AG04450 (cell line): ENCODE measurements at regions not wholly inside any gene's neighbourhood (a gene's known extent, or its start where the extent isn't known, plus 50 kb on each side); places are given as distances from the start of the nearest gene placed in this dataset.

ENCODE experiments used
- CTCF ChIA-PET: fragments of 300-600, 350-600 bp; formaldehyde crosslinking; extraction: SDS; loops from one replicate; lab custom pipeline; 2022; ENCODE audit warnings: antibody characterized with exemption, inconsistent platforms; lab: Charles Lee
- POLR2A ChIA-PET: fragments of 350-600 bp; formaldehyde crosslinking; extraction: SDS; loops from one replicate; lab custom pipeline; 2021; ENCODE audit warnings: antibody characterized with exemption, inconsistent platforms; lab: Yijun Ruan, JAX
- DNase-seq: peaks from one replicate; pipeline ENCODE4 v3.0.0-alpha.2; 2011; ENCODE audit warnings: low read depth, low spot score
- H3K27ac ChIP-seq: one replicate; pipeline ENCODE4 v1.5.1; 2012; ENCODE audit warnings: low read depth, low read length, control low read depth
- H3K27me3 ChIP-seq: one replicate; pipeline ENCODE4 v1.6.0; 2012; ENCODE audit warnings: low read length; ENCODE audit not compliant: control insufficient read depth, insufficient read depth
- H3K4me3 ChIP-seq: 2 replicates; pipeline ENCODE4 v1.5.1; 2011; ENCODE audit warnings: mild to moderate bottlenecking, low read depth, low read length, control low read depth
- H3K9me3 ChIP-seq: 2 replicates; pipeline ENCODE4 v1.5.1; 2012; ENCODE audit warnings: low read length; ENCODE audit not compliant: control insufficient read depth, insufficient read depth
- TF ChIP-seq, protein P1 (sequence below): IDR thresholded peaks from 2 replicates; pipeline ENCODE4 v1.5.1; 2011; ENCODE audit warnings: low read depth, low read length, control low read depth, inconsistent platforms

- H3K27me3 ChIP-seq: no peaks in the 10 kb centered on the region
- no peak overlapping the region for H3K27ac ChIP-seq
- H3K4me3 ChIP-seq: no peak overlapping the region
- ChIA-PET POLR2A (no interaction called here), CTCF (no interaction called here)
- no peak for DNase-seq
- TF ChIP-seq, protein P1, sequence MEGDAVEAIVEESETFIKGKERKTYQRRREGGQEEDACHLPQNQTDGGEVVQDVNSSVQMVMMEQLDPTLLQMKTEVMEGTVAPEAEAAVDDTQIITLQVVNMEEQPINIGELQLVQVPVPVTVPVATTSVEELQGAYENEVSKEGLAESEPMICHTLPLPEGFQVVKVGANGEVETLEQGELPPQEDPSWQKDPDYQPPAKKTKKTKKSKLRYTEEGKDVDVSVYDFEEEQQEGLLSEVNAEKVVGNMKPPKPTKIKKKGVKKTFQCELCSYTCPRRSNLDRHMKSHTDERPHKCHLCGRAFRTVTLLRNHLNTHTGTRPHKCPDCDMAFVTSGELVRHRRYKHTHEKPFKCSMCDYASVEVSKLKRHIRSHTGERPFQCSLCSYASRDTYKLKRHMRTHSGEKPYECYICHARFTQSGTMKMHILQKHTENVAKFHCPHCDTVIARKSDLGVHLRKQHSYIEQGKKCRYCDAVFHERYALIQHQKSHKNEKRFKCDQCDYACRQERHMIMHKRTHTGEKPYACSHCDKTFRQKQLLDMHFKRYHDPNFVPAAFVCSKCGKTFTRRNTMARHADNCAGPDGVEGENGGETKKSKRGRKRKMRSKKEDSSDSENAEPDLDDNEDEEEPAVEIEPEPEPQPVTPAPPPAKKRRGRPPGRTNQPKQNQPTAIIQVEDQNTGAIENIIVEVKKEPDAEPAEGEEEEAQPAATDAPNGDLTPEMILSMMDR: no peak
- peaks cover 6% of the 10 kb centered on the region for H3K9me3 ChIP-seq
Observed at GRCh38 chr15:23881291-23881690, 194.2 kb upstream of the NDN start.

GRCh38 chr15:23890218-23890617, 203.1 kb upstream of the NDN start:
- Histone ChIP-seq H3K27ac (no peak overlapping the region), H3K9me3 (peaks cover 20% of the 10 kb centered on the region), H3K4me3 (no peak overlapping the region), H3K27me3 (no peaks in the 10 kb centered on the region)
- no peak for DNase-seq
- TF ChIP-seq, protein P1: no peak
- POLR2A ChIA-PET: no interaction called here
- CTCF ChIA-PET: no interaction called here

DNA sequence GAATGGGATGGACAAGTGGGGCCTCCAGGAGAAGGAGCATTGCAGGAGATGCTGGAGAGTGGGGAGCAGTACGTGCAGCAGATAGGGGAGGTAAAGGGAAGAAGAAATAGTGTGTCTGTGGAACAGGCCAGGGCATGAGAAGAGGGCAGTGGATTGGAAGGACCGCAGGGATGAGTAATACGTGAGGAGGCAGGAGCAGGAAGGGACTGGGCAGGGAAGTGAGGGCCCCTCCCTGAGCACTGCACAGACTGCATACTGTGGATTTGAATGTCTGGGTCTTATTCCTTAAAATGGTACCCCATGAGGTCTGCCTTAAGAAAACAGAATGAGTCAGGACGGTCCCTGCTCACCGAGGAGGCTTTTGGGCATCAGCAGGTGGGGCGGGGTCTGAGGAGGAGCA, 210.0 kb upstream of the NDN start:
- ChIA-PET CTCF (no interaction called here), POLR2A (no interaction called here)
- no peak overlapping the region for H3K27ac ChIP-seq
- H3K9me3 ChIP-seq: peaks cover 12% of the 10 kb centered on the region
- no peak overlapping the region for H3K4me3 ChIP-seq
- no peaks in the 10 kb centered on the region for H3K27me3 ChIP-seq
- TF ChIP-seq, protein P1: no peak
- no peak for DNase-seq

GRCh38 chr15:23897531-23897930, 210.4 kb upstream of the NDN start:
- POLR2A ChIA-PET: no interaction called here
- H3K27ac ChIP-seq: no peak overlapping the region
- H3K9me3 ChIP-seq: peaks cover 12% of the 10 kb centered on the region
- no peak overlapping the region for H3K4me3 ChIP-seq
- CTCF ChIA-PET: no interaction called here
- no peaks in the 10 kb centered on the region for H3K27me3 ChIP-seq
- no peak for DNase-seq
- TF ChIP-seq, protein P1: no peak

DNA sequence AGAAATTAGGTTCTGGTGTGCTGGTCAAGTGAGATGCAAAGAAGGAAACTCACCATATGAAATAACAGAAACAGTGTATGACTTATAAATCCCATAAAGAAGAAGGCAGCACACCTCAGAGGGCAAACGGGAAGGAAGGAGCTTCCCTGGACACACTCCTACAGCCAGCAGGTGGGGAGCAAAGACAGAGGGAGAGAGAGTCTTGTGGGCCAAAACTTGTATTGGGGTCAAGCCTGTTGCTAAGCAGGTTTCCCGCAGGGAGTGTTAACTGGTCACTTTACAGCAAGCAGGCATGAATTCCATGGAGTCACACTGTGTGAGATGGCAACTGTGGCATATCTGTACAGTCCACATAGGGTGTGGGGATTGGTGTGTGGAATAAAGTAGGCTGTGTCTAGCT, 222.9 kb upstream of the NDN start:
- ChIA-PET CTCF (no interaction called here), POLR2A (no interaction called here)
- no peak for DNase-seq
- Histone ChIP-seq H3K27me3 (no peaks in the 10 kb centered on the region), H3K4me3 (no peak overlapping the region), H3K9me3 (peaks cover 14% of the 10 kb centered on the region), H3K27ac (no peak overlapping the region)
- TF ChIP-seq, protein P1: no peak
